Karpas-422 (cell line): ENCODE measurements at regions not wholly inside any gene's neighbourhood (a gene's known extent, or its start where the extent isn't known, plus 50 kb on each side); places are given as distances from the start of the nearest gene placed in this dataset.

Source experiments
- DNase-seq: peaks from one replicate; pipeline ENCODE4 v3.0.0-alpha.2; 2015
- H2AFZ ChIP-seq: fragments of 200-600 bp; sonication (generic); 2 replicates; pipeline ENCODE4 v1.6.1; 2014; ENCODE audit warnings: antibody characterized with exemption, low read length, mixed read lengths
- H3K27ac ChIP-seq: fragments of 200-600 bp; sonication (generic); 2 replicates; pipeline ENCODE4 v1.5.1; 2014; ENCODE audit warnings: mild to moderate bottlenecking, low read length, moderate library complexity
- H3K27me3 ChIP-seq: fragments of 200-600 bp; sonication (generic); 2 replicates; pipeline ENCODE4 v1.6.1; 2014; ENCODE audit warnings: low read length, mixed read lengths
- H3K36me3 ChIP-seq: fragments of 200-600 bp; sonication (generic); 2 replicates; pipeline ENCODE4 v1.6.1; 2014; ENCODE audit warnings: low read length, mixed read lengths; ENCODE audit not compliant: insufficient read depth
- H3K4me1 ChIP-seq: fragments of 200-600 bp; sonication (generic); 2 replicates; pipeline ENCODE4 v1.6.1; 2014; ENCODE audit warnings: mild to moderate bottlenecking, low read length, mixed read lengths
- H3K4me2 ChIP-seq: fragments of 200-600 bp; sonication (generic); 2 replicates; pipeline ENCODE4 v1.6.1; 2014; ENCODE audit warnings: low read length, low read depth, mild to moderate bottlenecking; ENCODE audit not compliant: poor library complexity, severe bottlenecking
- H3K4me3 ChIP-seq: fragments of 200-600 bp; sonication (generic); 2 replicates; pipeline ENCODE4 v1.5.1; 2014; ENCODE audit warnings: mild to moderate bottlenecking, antibody characterized with exemption, low read length, mixed read lengths
- H3K79me2 ChIP-seq: fragments of 200-600 bp; sonication (generic); 2 replicates; pipeline ENCODE4 v1.6.1; 2014; ENCODE audit warnings: mild to moderate bottlenecking, low read length, mixed read lengths
- H3K9ac ChIP-seq: fragments of 200-600 bp; sonication (generic); 2 replicates; pipeline ENCODE4 v1.6.0; 2014; ENCODE audit warnings: low read length
- H3K9me2 ChIP-seq: fragments of 200-600 bp; sonication (generic), shearing (Covaris generic); replicated peaks from 2 replicates; pipeline ENCODE4 v1.6.0; 2014; ENCODE audit warnings: mild to moderate bottlenecking, low read length, moderate library complexity; ENCODE audit not compliant: insufficient read depth
- H3K9me3 ChIP-seq: fragments of 300-700, 200-600 bp; sonication (generic); 2 replicates; pipeline ENCODE4 v1.6.1; 2014; ENCODE audit warnings: low read length, mixed read lengths
- H4K20me1 ChIP-seq: fragments of 200-600 bp; sonication (generic); 2 replicates; pipeline ENCODE4 v1.6.1; 2014; ENCODE audit warnings: mild to moderate bottlenecking, antibody characterized with exemption, low read length, low read depth; ENCODE audit not compliant: insufficient read depth

DNA sequence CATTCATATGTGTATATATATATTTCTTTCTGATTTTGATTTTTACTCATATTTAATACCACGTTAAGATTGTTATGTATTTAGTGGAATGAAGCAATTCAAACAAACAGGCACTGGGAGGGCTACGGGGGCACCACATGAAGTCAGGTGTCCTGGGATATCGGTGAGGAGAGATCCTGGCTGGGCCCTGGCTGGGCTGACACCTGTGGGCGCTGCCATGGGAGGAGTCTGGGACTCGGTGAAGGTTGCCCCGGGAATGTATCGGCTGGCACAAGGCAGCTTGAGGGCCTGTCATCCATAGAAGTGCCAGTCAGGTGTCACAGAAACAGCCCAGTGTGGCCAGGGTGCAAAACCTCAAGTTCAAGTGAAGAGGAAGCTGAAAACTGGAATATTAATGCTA, 766.9 kb upstream of the ARPP21 start:
- Histone ChIP-seq H3K9me2 (no peaks in the 10 kb centered on the region), H3K4me2 (no peak overlapping the region), H3K79me2 (no peaks in the 10 kb centered on the region), H4K20me1 (no peaks in the 10 kb centered on the region), H3K9ac (no peak overlapping the region), H3K27me3 (no peaks in the 10 kb centered on the region), H3K4me3 (no peak overlapping the region), H2AFZ (no peak overlapping the region), H3K9me3 (no peaks in the 10 kb centered on the region), H3K4me1 (peaks cover 5% of the 10 kb centered on the region), H3K27ac (no peak overlapping the region), H3K36me3 (no peaks in the 10 kb centered on the region)
- DNase-seq: no peak

DNA sequence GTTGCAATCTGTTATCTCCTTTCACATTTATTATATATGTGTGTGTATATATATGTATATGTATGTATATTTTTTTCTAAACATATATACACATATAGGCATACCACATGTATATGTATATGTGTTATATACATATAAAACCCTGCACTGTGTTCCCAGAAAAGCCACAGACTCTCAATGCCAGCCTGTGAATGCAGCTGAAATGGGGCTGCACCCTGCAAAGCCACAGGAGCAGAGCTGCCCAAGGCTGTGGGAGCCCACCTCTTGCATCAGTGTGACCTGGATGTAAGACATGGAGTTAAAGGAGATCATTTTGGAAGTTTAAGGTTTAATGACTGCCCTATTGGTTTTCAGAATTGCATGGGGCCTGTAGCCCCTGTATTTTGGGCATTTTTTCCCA, 762.3 kb upstream of the ARPP21 start:
- Histone ChIP-seq H3K9me2 (no peaks in the 10 kb centered on the region), H3K9me3 (no peaks in the 10 kb centered on the region), H2AFZ (no peak overlapping the region), H3K79me2 (no peaks in the 10 kb centered on the region), H4K20me1 (no peaks in the 10 kb centered on the region), H3K4me2 (no peak overlapping the region), H3K27me3 (no peaks in the 10 kb centered on the region), H3K9ac (no peak overlapping the region), H3K27ac (no peak overlapping the region), H3K4me3 (no peak overlapping the region), H3K4me1 (peaks cover 5% of the 10 kb centered on the region), H3K36me3 (no peaks in the 10 kb centered on the region)
- DNase-seq: no peak

DNA sequence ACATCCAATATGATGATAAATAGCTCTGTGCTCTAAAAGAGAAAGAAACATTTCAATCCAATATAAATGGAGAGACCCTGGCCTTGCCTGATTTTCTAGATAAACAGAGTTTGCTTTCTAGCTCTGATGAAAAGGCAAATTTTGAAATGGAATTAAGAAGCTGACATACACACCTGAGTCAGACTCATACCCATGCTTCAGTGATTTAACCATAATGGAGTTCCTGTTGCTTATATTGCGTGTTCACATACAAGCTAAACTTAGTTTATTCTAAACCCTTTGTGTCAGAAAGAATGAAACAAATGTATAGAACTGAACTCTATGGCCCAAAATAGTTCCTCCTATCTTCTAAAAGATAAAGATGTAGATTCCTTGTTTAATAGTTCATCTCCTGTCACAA, 760.8 kb upstream of the ARPP21 start:
- H3K36me3 ChIP-seq: no peaks in the 10 kb centered on the region

DNA sequence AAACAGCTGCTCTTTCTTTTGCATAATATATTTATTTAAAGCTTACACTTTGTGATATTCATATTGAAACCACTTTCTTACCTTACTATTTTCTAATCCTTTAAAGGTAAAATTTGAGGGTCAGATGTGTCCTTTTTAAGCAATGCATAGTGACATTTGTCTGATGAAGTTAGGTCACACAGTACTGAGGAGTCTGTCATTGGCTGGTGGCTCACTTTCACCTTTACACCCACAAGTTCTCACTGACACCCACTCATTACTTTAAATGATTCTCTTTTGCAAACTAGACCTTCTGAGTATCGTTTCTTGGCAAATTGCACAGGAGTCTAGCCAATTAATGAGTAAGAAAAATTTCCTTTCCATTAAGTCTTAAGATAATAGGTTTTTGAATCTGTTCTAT, 758.3 kb upstream of the ARPP21 start:
- Histone ChIP-seq H3K4me3 (no peak overlapping the region), H3K36me3 (no peaks in the 10 kb centered on the region), H3K9me3 (no peaks in the 10 kb centered on the region), H3K4me2 (no peak overlapping the region), H3K9ac (no peak overlapping the region), H3K9me2 (no peaks in the 10 kb centered on the region), H3K79me2 (no peaks in the 10 kb centered on the region), H3K27me3 (no peaks in the 10 kb centered on the region), H2AFZ (no peak overlapping the region), H4K20me1 (no peaks in the 10 kb centered on the region), H3K4me1 (peaks cover 3% of the 10 kb centered on the region), H3K27ac (no peak overlapping the region)
- DNase-seq: no peak

More for the DNA sequence above, 760.8 kb upstream of the ARPP21 start:
- no peak overlapping the region for H3K4me3 ChIP-seq
- no peaks in the 10 kb centered on the region for H3K27me3 ChIP-seq
- DNase-seq: no peak
- peaks cover 5% of the 10 kb centered on the region for H3K4me1 ChIP-seq
- H3K79me2 ChIP-seq: no peaks in the 10 kb centered on the region
- no peaks in the 10 kb centered on the region for H3K9me2 ChIP-seq
- no peak overlapping the region for H3K4me2 ChIP-seq
- H2AFZ ChIP-seq: no peak overlapping the region
- H4K20me1 ChIP-seq: no peaks in the 10 kb centered on the region
- H3K27ac ChIP-seq: no peak overlapping the region
- H3K9ac ChIP-seq: no peak overlapping the region
- H3K9me3 ChIP-seq: no peaks in the 10 kb centered on the region

DNA sequence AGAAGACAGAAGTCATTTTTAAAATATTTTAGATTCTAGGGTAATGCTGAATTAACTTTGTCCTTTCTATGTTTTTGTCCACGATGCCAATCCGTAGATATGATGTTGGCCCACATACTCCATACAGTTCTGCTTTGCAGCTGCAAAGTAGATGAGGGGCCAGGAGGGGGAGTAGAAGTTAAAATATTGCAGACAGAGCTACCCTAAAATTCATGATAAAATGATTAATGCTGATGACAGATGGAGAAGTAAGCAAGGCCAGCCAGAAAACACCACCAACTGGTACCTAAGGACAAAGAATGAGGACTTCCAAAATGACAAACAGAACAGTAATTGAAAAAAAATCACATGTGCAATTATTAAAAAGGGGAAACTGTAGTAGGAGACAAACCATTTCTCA, 756.6 kb upstream of the ARPP21 start:
- H3K9ac ChIP-seq: no peak overlapping the region
- H2AFZ ChIP-seq: no peak overlapping the region
- no peak overlapping the region for H3K4me2 ChIP-seq
- DNase-seq: peak; percentile 73
- H3K79me2 ChIP-seq: no peaks in the 10 kb centered on the region
- H3K9me2 ChIP-seq: no peaks in the 10 kb centered on the region
- H3K4me3 ChIP-seq: no peak overlapping the region
- no peaks in the 10 kb centered on the region for H3K36me3 ChIP-seq
- no peaks in the 10 kb centered on the region for H3K4me1 ChIP-seq
- H3K27me3 ChIP-seq: no peaks in the 10 kb centered on the region
- no peaks in the 10 kb centered on the region for H3K9me3 ChIP-seq
- no peaks in the 10 kb centered on the region for H4K20me1 ChIP-seq
- H3K27ac ChIP-seq: no peak overlapping the region

DNA sequence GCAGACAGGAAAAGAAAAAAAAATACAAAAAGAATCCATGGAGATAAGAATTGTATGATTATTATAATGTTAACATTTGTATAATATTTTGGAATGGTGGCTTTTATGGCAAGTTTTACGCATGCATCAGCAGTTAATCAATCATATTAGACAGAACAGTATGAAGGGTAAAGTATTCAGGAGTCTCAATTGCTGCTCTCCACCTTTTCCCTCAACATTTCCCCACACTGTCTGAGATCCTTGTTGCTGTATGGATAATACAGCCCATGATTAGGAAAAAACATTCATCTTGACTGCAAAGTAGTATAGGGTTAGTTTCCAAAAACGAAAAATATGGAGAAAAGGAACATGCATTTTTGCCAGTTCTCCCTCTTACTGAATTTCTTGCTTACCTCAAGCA, 755.3 kb upstream of the ARPP21 start:
- Histone ChIP-seq H3K4me1 (no peaks in the 10 kb centered on the region), H3K36me3 (no peaks in the 10 kb centered on the region), H3K4me2 (no peak overlapping the region), H3K9me3 (no peaks in the 10 kb centered on the region), H4K20me1 (no peaks in the 10 kb centered on the region), H3K9me2 (no peaks in the 10 kb centered on the region), H2AFZ (no peak overlapping the region), H3K27me3 (no peaks in the 10 kb centered on the region), H3K79me2 (no peaks in the 10 kb centered on the region), H3K4me3 (no peak overlapping the region), H3K9ac (no peak overlapping the region), H3K27ac (no peak overlapping the region)
- DNase-seq: no peak

DNA sequence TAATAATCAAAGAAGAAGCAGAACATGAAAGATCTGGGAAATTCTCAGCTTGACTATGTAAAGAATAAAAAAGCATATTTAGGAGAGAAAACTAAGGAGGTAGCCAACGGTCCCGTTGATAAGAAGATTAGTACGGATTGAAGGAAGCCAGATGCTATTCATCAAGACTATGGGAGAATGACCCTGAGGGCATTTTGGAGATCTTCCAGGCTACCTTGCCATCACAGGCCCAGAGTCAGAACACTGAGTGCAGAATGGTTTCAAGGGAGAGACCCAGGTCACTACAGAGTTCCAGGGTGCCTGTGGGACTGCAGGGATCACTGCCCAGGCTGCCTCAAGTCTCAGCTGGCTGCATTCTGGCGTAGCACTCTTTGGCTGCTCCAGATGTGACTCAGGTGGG, 752.9 kb upstream of the ARPP21 start:
- DNase-seq: no peak
- Histone ChIP-seq H2AFZ (no peak overlapping the region), H3K9ac (no peak overlapping the region), H3K27me3 (no peaks in the 10 kb centered on the region), H3K36me3 (no peaks in the 10 kb centered on the region), H3K27ac (no peak overlapping the region), H3K79me2 (no peaks in the 10 kb centered on the region), H3K4me1 (no peaks in the 10 kb centered on the region), H3K4me3 (no peak overlapping the region), H3K4me2 (no peak overlapping the region), H3K9me2 (no peaks in the 10 kb centered on the region), H3K9me3 (no peaks in the 10 kb centered on the region), H4K20me1 (no peaks in the 10 kb centered on the region)

DNA sequence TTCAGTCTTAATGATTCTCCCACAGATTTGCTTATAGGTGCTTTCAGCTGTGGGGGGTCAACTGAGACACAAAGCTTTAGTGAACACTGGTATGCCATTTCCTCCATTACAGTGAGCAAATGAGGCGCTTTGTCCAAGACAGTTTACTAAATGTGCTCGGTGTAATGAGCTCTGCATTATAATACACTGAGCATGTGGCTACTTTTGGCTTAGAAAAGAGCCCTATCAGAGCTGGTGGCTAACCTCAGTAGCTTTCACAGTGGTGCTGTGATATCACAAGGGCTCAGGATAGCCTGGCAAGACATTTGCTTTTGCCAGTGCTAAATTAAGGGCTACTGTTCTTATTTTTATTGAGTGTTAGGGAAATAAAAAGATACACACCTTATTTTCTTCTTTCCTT, 749.7 kb upstream of the ARPP21 start:
- H3K9ac ChIP-seq: no peak overlapping the region
- no peaks in the 10 kb centered on the region for H3K9me3 ChIP-seq
- no peaks in the 10 kb centered on the region for H3K27me3 ChIP-seq
- no peaks in the 10 kb centered on the region for H3K4me1 ChIP-seq
- H3K4me3 ChIP-seq: no peak overlapping the region
- H3K9me2 ChIP-seq: no peaks in the 10 kb centered on the region
- no peak overlapping the region for H3K4me2 ChIP-seq
- DNase-seq: no peak
- no peaks in the 10 kb centered on the region for H3K36me3 ChIP-seq
- no peaks in the 10 kb centered on the region for H4K20me1 ChIP-seq
- H3K27ac ChIP-seq: no peak overlapping the region
- H2AFZ ChIP-seq: no peak overlapping the region
- H3K79me2 ChIP-seq: no peaks in the 10 kb centered on the region

DNA sequence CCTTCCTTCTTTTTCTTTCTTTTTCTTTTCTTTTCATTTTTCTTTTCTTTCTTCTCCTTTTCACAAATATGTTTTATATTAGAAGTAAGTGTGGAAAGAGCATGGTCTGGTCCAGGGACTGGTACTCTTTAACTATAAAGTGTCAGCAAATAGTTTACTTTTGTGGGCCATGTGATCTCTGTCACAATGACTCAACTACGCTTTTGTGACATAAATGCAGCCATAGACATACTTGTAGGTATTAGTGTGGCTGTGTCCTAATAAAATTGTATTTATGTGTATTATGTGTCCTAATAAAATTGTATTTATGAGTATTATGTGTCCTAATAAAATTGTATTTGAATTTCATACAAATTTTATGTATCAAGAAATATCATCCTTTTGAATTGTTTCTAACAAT, 749.1 kb upstream of the ARPP21 start:
- H3K36me3 ChIP-seq: no peaks in the 10 kb centered on the region
- H3K4me3 ChIP-seq: no peak overlapping the region
- no peak overlapping the region for H3K27ac ChIP-seq
- no peak overlapping the region for H2AFZ ChIP-seq
- no peaks in the 10 kb centered on the region for H3K4me1 ChIP-seq
- DNase-seq: no peak
- no peak overlapping the region for H3K4me2 ChIP-seq
- H3K9me3 ChIP-seq: no peaks in the 10 kb centered on the region
- H4K20me1 ChIP-seq: no peaks in the 10 kb centered on the region
- H3K9ac ChIP-seq: no peak overlapping the region
- no peaks in the 10 kb centered on the region for H3K79me2 ChIP-seq
- no peaks in the 10 kb centered on the region for H3K27me3 ChIP-seq
- no peaks in the 10 kb centered on the region for H3K9me2 ChIP-seq
